SK-N-SH (cell line): ENCODE measurements at regions not wholly inside any gene's neighbourhood (a gene's known extent, or its start where the extent isn't known, plus 50 kb on each side); places are given as distances from the start of the nearest gene placed in this dataset.

Source experiments
- CTCF ChIA-PET: fragments of 300-600, 350-600 bp; formaldehyde crosslinking; extraction: SDS; loops from one replicate; lab custom pipeline; 2021; lab: Yijun Ruan, JAX
- POLR2A ChIA-PET: fragments of 350-600 bp; sonication (Branson Sonifier 250); formaldehyde crosslinking; extraction: SDS; loops from one replicate; lab custom pipeline; 2020; ENCODE audit warnings: antibody characterized with exemption, inconsistent platforms; lab: Yijun Ruan, JAX
- DNase-seq: peaks from one replicate; pipeline ENCODE4 v3.0.0; 2012
- H2AFZ ChIP-seq: fragments of 200-600 bp; sonication (generic); 2 replicates; pipeline ENCODE4 v1.8.1; 2016; ENCODE audit warnings: antibody characterized with exemption, mild to moderate bottlenecking, low read depth
- H3F3A ChIP-seq: fragments of 200-600 bp; sonication (generic); replicated peaks from 2 replicates; pipeline ENCODE3; 2016; ENCODE audit warnings: antibody characterized with exemption, mild to moderate bottlenecking; ENCODE audit not compliant: insufficient read depth
- H3K27ac ChIP-seq, 2 experiments: fragments of 200-500 bp in 1 of 2; fragments of 200-600 bp in 1 of 2; sonication (Bioruptor generic) in 1 of 2; sonication (generic), shearing (Covaris generic) in 1 of 2; 2 replicates each; pipeline versions ENCODE4 v1.5.1 to v1.6.1; 2014 to 2016; ENCODE audit warnings: low read depth in 2 of 2, inconsistent platforms in 1 of 2, low read length in 1 of 2, mild to moderate bottlenecking in 1 of 2, mixed read lengths in 1 of 2
- H3K27me3 ChIP-seq: fragments of 200-600 bp; sonication (generic), shearing (Covaris generic); 2 replicates; pipeline ENCODE4 v1.6.1; 2016; ENCODE audit warnings: mixed run types; ENCODE audit not compliant: insufficient read depth
- H3K36me3 ChIP-seq, 2 experiments: fragments of 200-500 bp in 1 of 2; fragments of 200-600 bp in 1 of 2; sonication (Bioruptor generic) in 1 of 2; sonication (generic) in 1 of 2; replicated peaks in 1 of 2; 2 replicates each; pipeline versions ENCODE3 to v1.5.1; 2014 to 2016; ENCODE audit warnings: low read length in 1 of 2, mild to moderate bottlenecking in 1 of 2; ENCODE audit not compliant: insufficient read depth in 2 of 2, control insufficient read depth in 1 of 2
- H3K4me1 ChIP-seq, 2 experiments: fragments of 200-500 bp in 1 of 2; fragments of 200-600 bp in 1 of 2; sonication (Bioruptor generic) in 1 of 2; sonication (generic), shearing (Covaris generic) in 1 of 2; 2 replicates each; pipeline versions ENCODE4 v1.5.1 to v1.6.1; 2014 to 2016; ENCODE audit warnings: low read depth in 1 of 2, low read length in 1 of 2, mixed run types in 1 of 2; ENCODE audit not compliant: insufficient read depth in 2 of 2, control insufficient read depth in 1 of 2
- H3K4me2 ChIP-seq: fragments of 200-600 bp; sonication (generic), shearing (Covaris generic); 2 replicates; pipeline ENCODE4 v1.6.1; 2017; ENCODE audit warnings: mixed run types
- H3K4me3 ChIP-seq, 2 experiments: fragments of 200-500 bp in 1 of 2; fragments of 200-600 bp in 1 of 2; sonication (Bioruptor generic) in 1 of 2; sonication (generic), shearing (Covaris generic) in 1 of 2; 2 replicates each; pipeline versions ENCODE4 v1.5.1 to v1.8.1; 2014 to 2016; ENCODE audit warnings: low read depth in 2 of 2, inconsistent platforms in 1 of 2, low read length in 1 of 2, mild to moderate bottlenecking in 1 of 2, mixed read lengths in 1 of 2, moderate library complexity in 1 of 2
- H3K79me2 ChIP-seq: fragments of 200-600 bp; sonication (generic); 2 replicates; pipeline ENCODE4 v1.8.1; 2017; ENCODE audit warnings: mild to moderate bottlenecking; ENCODE audit not compliant: insufficient read depth
- H3K9ac ChIP-seq: fragments of 200-600 bp; sonication (generic); 2 replicates; pipeline ENCODE4 v1.6.1; 2017; ENCODE audit warnings: mixed run types
- H3K9me2 ChIP-seq: fragments of 200-600 bp; sonication (generic); 2 replicates; pipeline ENCODE4 v1.6.1; 2017; ENCODE audit warnings: mixed run types
- H3K9me3 ChIP-seq: fragments of 200-600 bp; sonication (generic); 2 replicates; pipeline ENCODE4 v1.6.1; 2017; ENCODE audit warnings: mixed run types, mild to moderate bottlenecking, moderate library complexity
- H4K20me1 ChIP-seq: fragments of 200-600 bp; sonication (generic); 2 replicates; pipeline ENCODE4 v1.6.1; 2017; ENCODE audit warnings: mild to moderate bottlenecking, mixed run types; ENCODE audit not compliant: insufficient read depth
- CHD2 ChIP-seq: fragments of 150-350 bp; IDR thresholded peaks from 2 replicates; pipeline ENCODE4 v1.6.1; 2018; ENCODE audit warnings: low read length; ENCODE audit not compliant: partially characterized antibody
- EP300 ChIP-seq, 2 experiments: IDR thresholded peaks; 2 replicates each; pipeline versions ENCODE4 v1.4.0 to v1.6.1; 2012; ENCODE audit warnings: borderline replicate concordance in 1 of 2, low read depth in 1 of 2, low read length in 1 of 2
- EZH2phosphoT487 ChIP-seq: fragments of 200-600 bp; sonication (generic); IDR thresholded peaks from 2 replicates; pipeline ENCODE4 v1.6.1; 2017; ENCODE audit warnings: low read depth, mixed run types, mild to moderate bottlenecking, antibody characterized with exemption, moderate library complexity, borderline replicate concordance
- FOSL2 ChIP-seq: IDR thresholded peaks from 2 replicates; pipeline ENCODE4 v1.4.0; 2012; ENCODE audit warnings: low read depth, mild to moderate bottlenecking, moderate library complexity, borderline replicate concordance
- IRF3 ChIP-seq: fragments of 150-350 bp; IDR thresholded peaks from 2 replicates; pipeline ENCODE4 v1.6.1; 2016; ENCODE audit warnings: mild to moderate bottlenecking, low read depth, low read length
- MAX ChIP-seq: IDR thresholded peaks from 2 replicates; pipeline ENCODE4 v1.4.0; 2012; ENCODE audit warnings: low read depth
- MEF2A ChIP-seq: IDR thresholded peaks from 2 replicates; pipeline ENCODE4 v1.4.0; 2012; ENCODE audit warnings: low read depth, borderline replicate concordance
- MXI1 ChIP-seq: IDR thresholded peaks from 2 replicates; pipeline ENCODE4 v1.6.1; 2012; ENCODE audit warnings: mild to moderate bottlenecking, low read depth, low read length, improper control_type of control experiment
- NRF1 ChIP-seq: IDR thresholded peaks from 2 replicates; pipeline ENCODE4 v1.6.1; 2012; ENCODE audit warnings: low read depth, mild to moderate bottlenecking, low read length
- POLR2AphosphoS5 ChIP-seq: IDR thresholded peaks from 2 replicates; pipeline ENCODE4 v1.6.1; 2012; ENCODE audit warnings: low read depth, low read length
- RCOR1 ChIP-seq: fragments of 150-350 bp; IDR thresholded peaks from 2 replicates; pipeline ENCODE4 v1.6.1; 2017; ENCODE audit warnings: antibody characterized with exemption, low read length
- RFX5 ChIP-seq: IDR thresholded peaks from 2 replicates; pipeline ENCODE4 v1.6.1; 2012; ENCODE audit warnings: mild to moderate bottlenecking, improper control_type of control experiment, low read length
- SIN3A ChIP-seq: IDR thresholded peaks from 2 replicates; pipeline ENCODE4 v1.6.1; 2012; ENCODE audit warnings: low read depth, mild to moderate bottlenecking, low read length, moderate library complexity, borderline replicate concordance
- TAF1 ChIP-seq: IDR thresholded peaks from 2 replicates; pipeline ENCODE4 v1.6.1; 2012; ENCODE audit warnings: low read depth, mild to moderate bottlenecking, low read length, moderate library complexity, borderline replicate concordance
- TCF12 ChIP-seq: IDR thresholded peaks from 2 replicates; pipeline ENCODE4 v1.4.0; 2012
- USF1 ChIP-seq: IDR thresholded peaks from 2 replicates; pipeline ENCODE4 v1.4.0; 2012; ENCODE audit warnings: low read depth, borderline replicate concordance
- YY1 ChIP-seq: IDR thresholded peaks from 2 replicates; pipeline ENCODE4 v1.4.0; 2012; ENCODE audit warnings: low read depth, mild to moderate bottlenecking
- ZBTB33 ChIP-seq: IDR thresholded peaks from 2 replicates; pipeline ENCODE4 v1.4.0; 2012; ENCODE audit warnings: low read depth, borderline replicate concordance
- WGBS: methylation state at CpG from one replicate; pipeline ENCODE4 v1.1.6; 2017; ENCODE audit warnings: low lambda C conversion rate; 5-methylcytosine and 5-hydroxymethylcytosine counted together

GRCh38 chr9:32300373-32300772 is 84.1 kb upstream of the ACO1 start:
- WGBS, result 17% methylated on average over 2 of the region's 2 CpGs
- no peak overlapping the region for H3K4me2 ChIP-seq
- H2AFZ ChIP-seq, result no peak overlapping the region
- no peaks in the 10 kb centered on the region for H3K9me2 ChIP-seq
- H3K9me3 ChIP-seq, result no peaks in the 10 kb centered on the region
- H3K4me3 ChIP-seq, result no peak overlapping the region
- DNase-seq, result no peak
- H3K27ac ChIP-seq, result no peak overlapping the region
- ChIA-PET CTCF (no interaction called here), POLR2A (no interaction called here)
- H3K36me3 ChIP-seq, result no peaks in the 10 kb centered on the region
- H4K20me1 ChIP-seq, result no peaks in the 10 kb centered on the region
- TF ChIP-seq TCF12, result no peak
- no peak for TF ChIP-seq MEF2A
- TF ChIP-seq RCOR1, result no peak
- TF ChIP-seq MXI1, result no peak
- TF ChIP-seq MAX, result no peak
- no peak for TF ChIP-seq USF1
- no peak for TF ChIP-seq ZBTB33
- no peak for TF ChIP-seq EP300 (IDR thresholded peaks at IDR 0.05; ENCODE audit: borderline replicate concordance in 1 of 2, low read depth in 1 of 2, low read length in 1 of 2)
- TF ChIP-seq NRF1, result no peak
- TF ChIP-seq RFX5, result no peak
- TF ChIP-seq EZH2phosphoT487, result no peak
- TF ChIP-seq IRF3, result no peak
- no peaks in the 10 kb centered on the region for H3K4me1 ChIP-seq
- no peaks in the 10 kb centered on the region for H3F3A ChIP-seq
- no peaks in the 10 kb centered on the region for H3K27me3 ChIP-seq
- H3K79me2 ChIP-seq, result no peaks in the 10 kb centered on the region
- H3K9ac ChIP-seq, result no peak overlapping the region

- DNase-seq, result no peak
- Histone ChIP-seq H3F3A (no peaks in the 10 kb centered on the region), H3K27me3 (no peaks in the 10 kb centered on the region), H3K4me2 (no peak overlapping the region), H3K9ac (no peak overlapping the region), H3K4me3 (no peak overlapping the region), H3K79me2 (no peaks in the 10 kb centered on the region), H2AFZ (no peak overlapping the region), H3K4me1 (no peaks in the 10 kb centered on the region), H3K9me2 (no peaks in the 10 kb centered on the region), H4K20me1 (no peaks in the 10 kb centered on the region), H3K36me3 (no peaks in the 10 kb centered on the region), H3K9me3 (no peaks in the 10 kb centered on the region), H3K27ac (no peak overlapping the region)
- POLR2A ChIA-PET, result no interaction called here
- TF ChIP-seq EP300 (IDR thresholded peaks at IDR 0.05; ENCODE audit: borderline replicate concordance in 1 of 2, low read depth in 1 of 2, low read length in 1 of 2) (no peak), POLR2AphosphoS5 (no peak), SIN3A (no peak), YY1 (no peak), TAF1 (no peak), CHD2 (no peak), FOSL2 (no peak), RCOR1 (no peak)
- WGBS, result 22% methylated on average over 1 of the region's 1 CpG
- CTCF ChIA-PET, result no interaction called here
Measured at GRCh38 chr9:32304495-32304894, 79.9 kb upstream of the ACO1 start.
